ENCODE measurements at regions not wholly inside any gene's neighbourhood (a gene's known extent, or its start where the extent isn't known, plus 50 kb on each side); places are given as distances from the start of the nearest gene placed in this dataset.

- TF ChIP-seq ASH2L (IDR thresholded peaks at IDR 0.05; ENCODE audit: insufficient read length, low read depth, low read length) (peak; percentile 96), ZBTB43 (CRISPR knock-in tag; conservative IDR thresholded peaks at IDR 0.05) (peak; percentile 93), HMG20B (CRISPR knock-in tag; conservative IDR thresholded peaks at IDR 0.05) (peak; percentile 87; the same call in 1 of the 2 replicates), ZNF552 (CRISPR knock-in tag; IDR thresholded peaks at IDR 0.05; ENCODE audit: borderline replicate concordance) (no peak), ZNF687 (CRISPR knock-in tag; IDR thresholded peaks at IDR 0.05) (peak; percentile 44; the same call in 1 of the 2 replicates), KDM4B (CRISPR knock-in tag; IDR thresholded peaks at IDR 0.05) (0 out of 2 replicates have a peak, but pooled peaks have one; percentile 60), SATB2 (CRISPR knock-in tag; IDR thresholded peaks at IDR 0.05) (peak; percentile 71; the same call in 1 of the 2 replicates), GABPB1 (CRISPR knock-in tag; IDR thresholded peaks at IDR 0.05) (0 out of 2 replicates have a peak, but pooled peaks have one; percentile 41), ZNF839 (CRISPR knock-in tag; IDR thresholded peaks at IDR 0.05; ENCODE audit: borderline replicate concordance) (no peak), ZNF253 (CRISPR knock-in tag; IDR thresholded peaks at IDR 0.05; ENCODE audit: borderline replicate concordance) (no peak), MAFK (conservative IDR thresholded peaks at IDR 0.05 in 1 of 2, IDR thresholded peaks at IDR 0.05 in 1 of 2; ENCODE audit: low read length in 2 of 2) (0 out of 4 replicates have a peak, but pooled peaks of 1 of the 2 experiments have one; percentile 8), PRPF4 (IDR thresholded peaks at IDR 0.05; ENCODE audit: low read depth, low read length, poor library complexity, severe bottlenecking) (no peak), KAT2B (IDR thresholded peaks at IDR 0.05; ENCODE audit: borderline replicate concordance, low read depth, low read length) (no peak), ZFP41 (CRISPR knock-in tag; IDR thresholded peaks at IDR 0.05; ENCODE audit: borderline replicate concordance) (no peak), SOX5 (CRISPR knock-in tag; IDR thresholded peaks at IDR 0.05; ENCODE audit: borderline replicate concordance) (peak; percentile 90), BORCS8-MEF2B (CRISPR knock-in tag; IDR thresholded peaks at IDR 0.05) (peak; percentile 75; the same call in 1 of the 2 replicates), XRCC5 (optimal IDR thresholded peaks at IDR 0.05; ENCODE audit: low read length) (no peak), SMYD3 (CRISPR knock-in tag; IDR thresholded peaks at IDR 0.05) (0 out of 2 replicates have a peak, but pooled peaks have one; percentile 71), HNF4A (CRISPR knock-in tag; IDR thresholded peaks at IDR 0.05) (peak; percentile 94), MLXIP (CRISPR knock-in tag; IDR thresholded peaks at IDR 0.05; ENCODE audit: borderline replicate concordance) (no peak), TCF7L2 (IDR thresholded peaks at IDR 0.05; ENCODE audit: low read depth, low read length) (peak; percentile 63), NFRKB (IDR thresholded peaks at IDR 0.05) (no peak), HNRNPL (IDR thresholded peaks at IDR 0.05; ENCODE audit: low read depth, low read length) (no peak)
Observed at GRCh38 chr6:56399672-56400263, 152.4 kb upstream of the COL21A1 start (continued).

Data from HepG2 (cell line).